Karpas-422 (cell line): ENCODE measurements at regions not wholly inside any gene's neighbourhood (a gene's known extent, or its start where the extent isn't known, plus 50 kb on each side); places are given as distances from the start of the nearest gene placed in this dataset.
A peak's percentile ranks its signal among the peaks of the same experiment; 100 is the strongest.
"Not testable (repeated sequence)": the region's sequence is repeated elsewhere in the genome, so short reads cannot be mapped to it uniquely, and the experiment has no call there.

ENCODE experiments used
- DNase-seq: peaks from one replicate; pipeline ENCODE4 v3.0.0-alpha.2; 2015
- H2AFZ ChIP-seq: fragments of 200-600 bp; sonication (generic); 2 replicates; pipeline ENCODE4 v1.6.1; 2014; ENCODE audit warnings: antibody characterized with exemption, low read length, mixed read lengths
- H3K27ac ChIP-seq: fragments of 200-600 bp; sonication (generic); 2 replicates; pipeline ENCODE4 v1.5.1; 2014; ENCODE audit warnings: mild to moderate bottlenecking, low read length, moderate library complexity
- H3K27me3 ChIP-seq: fragments of 200-600 bp; sonication (generic); 2 replicates; pipeline ENCODE4 v1.6.1; 2014; ENCODE audit warnings: low read length, mixed read lengths
- H3K36me3 ChIP-seq: fragments of 200-600 bp; sonication (generic); 2 replicates; pipeline ENCODE4 v1.6.1; 2014; ENCODE audit warnings: low read length, mixed read lengths; ENCODE audit not compliant: insufficient read depth
- H3K4me1 ChIP-seq: fragments of 200-600 bp; sonication (generic); 2 replicates; pipeline ENCODE4 v1.6.1; 2014; ENCODE audit warnings: mild to moderate bottlenecking, low read length, mixed read lengths
- H3K4me2 ChIP-seq: fragments of 200-600 bp; sonication (generic); 2 replicates; pipeline ENCODE4 v1.6.1; 2014; ENCODE audit warnings: low read length, low read depth, mild to moderate bottlenecking; ENCODE audit not compliant: poor library complexity, severe bottlenecking
- H3K4me3 ChIP-seq: fragments of 200-600 bp; sonication (generic); 2 replicates; pipeline ENCODE4 v1.5.1; 2014; ENCODE audit warnings: mild to moderate bottlenecking, antibody characterized with exemption, low read length, mixed read lengths
- H3K79me2 ChIP-seq: fragments of 200-600 bp; sonication (generic); 2 replicates; pipeline ENCODE4 v1.6.1; 2014; ENCODE audit warnings: mild to moderate bottlenecking, low read length, mixed read lengths
- H3K9ac ChIP-seq: fragments of 200-600 bp; sonication (generic); 2 replicates; pipeline ENCODE4 v1.6.0; 2014; ENCODE audit warnings: low read length
- H3K9me2 ChIP-seq: fragments of 200-600 bp; sonication (generic), shearing (Covaris generic); replicated peaks from 2 replicates; pipeline ENCODE4 v1.6.0; 2014; ENCODE audit warnings: mild to moderate bottlenecking, low read length, moderate library complexity; ENCODE audit not compliant: insufficient read depth
- H3K9me3 ChIP-seq: fragments of 300-700, 200-600 bp; sonication (generic); 2 replicates; pipeline ENCODE4 v1.6.1; 2014; ENCODE audit warnings: low read length, mixed read lengths
- H4K20me1 ChIP-seq: fragments of 200-600 bp; sonication (generic); 2 replicates; pipeline ENCODE4 v1.6.1; 2014; ENCODE audit warnings: mild to moderate bottlenecking, antibody characterized with exemption, low read length, low read depth; ENCODE audit not compliant: insufficient read depth

DNA sequence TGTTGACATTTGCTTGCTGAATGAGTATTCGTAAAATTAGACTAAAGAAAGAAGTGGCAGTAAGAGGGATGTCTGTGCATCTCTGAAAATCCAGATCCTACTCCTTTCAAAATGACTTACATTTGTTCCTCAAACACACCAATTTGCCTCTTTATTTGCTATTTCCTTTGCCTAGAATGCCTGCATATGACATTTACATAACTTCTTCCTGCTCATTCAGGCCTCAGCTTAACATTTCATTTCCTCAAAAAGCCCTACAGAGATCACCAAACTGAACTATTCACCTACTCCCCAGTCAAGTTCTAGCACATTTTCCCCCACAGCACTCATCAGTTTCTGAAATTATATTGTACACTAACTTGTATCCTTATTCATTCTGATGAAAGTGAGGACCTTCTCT lies 907.2 kb downstream of the LRFN5 start:
- H3K27ac ChIP-seq, result no peak overlapping the region

DNA sequence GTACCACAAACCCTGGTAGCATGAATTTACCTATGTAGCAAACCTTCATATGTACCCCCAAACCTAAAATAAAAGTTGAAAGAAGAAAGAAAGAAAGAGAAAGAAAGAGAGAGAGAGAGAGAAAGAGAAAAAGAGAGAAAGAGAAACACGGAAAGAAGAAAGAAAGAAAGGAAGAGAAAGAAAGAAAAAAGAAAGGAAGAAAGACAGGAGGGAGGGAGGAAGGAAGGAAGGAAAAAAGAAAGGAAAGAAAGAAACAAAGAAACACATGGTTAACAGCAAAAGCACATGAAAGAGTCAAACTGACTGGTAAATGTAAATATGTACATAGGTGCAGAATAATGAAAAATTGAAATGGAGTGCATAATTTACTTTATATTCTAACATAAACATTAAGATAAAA lies 903.4 kb downstream of the LRFN5 start:
- Histone ChIP-seq H2AFZ (no peak overlapping the region), H4K20me1 (no peaks in the 10 kb centered on the region), H3K79me2 (no peaks in the 10 kb centered on the region), H3K4me1 (peaks cover 7% of the 10 kb centered on the region; the same call in 1 of the 2 replicates), H3K36me3 (no peaks in the 10 kb centered on the region), H3K27me3 (no peaks in the 10 kb centered on the region), H3K4me3 (no peak overlapping the region), H3K9ac (no peak overlapping the region), H3K9me3 (peaks cover 6% of the 10 kb centered on the region), H3K4me2 (no peak overlapping the region), H3K9me2 (no peaks in the 10 kb centered on the region), H3K27ac (no peak overlapping the region)
- no peak for DNase-seq

More for the DNA sequence above, 907.2 kb downstream of the LRFN5 start:
- H3K4me2 ChIP-seq, result no peak overlapping the region
- peak overlapping the region; percentile 86 for H2AFZ ChIP-seq
- no peaks in the 10 kb centered on the region for H4K20me1 ChIP-seq
- no peaks in the 10 kb centered on the region for H3K36me3 ChIP-seq
- H3K4me3 ChIP-seq, result no peak overlapping the region
- peaks cover 8% of the 10 kb centered on the region for H3K9me3 ChIP-seq
- H3K9me2 ChIP-seq, result no peaks in the 10 kb centered on the region
- no peaks in the 10 kb centered on the region for H3K27me3 ChIP-seq
- H3K79me2 ChIP-seq, result no peaks in the 10 kb centered on the region
- no peak overlapping the region for H3K9ac ChIP-seq
- peaks cover 7% of the 10 kb centered on the region; the same call in 1 of the 2 replicates for H3K4me1 ChIP-seq
- no peak for DNase-seq

DNA sequence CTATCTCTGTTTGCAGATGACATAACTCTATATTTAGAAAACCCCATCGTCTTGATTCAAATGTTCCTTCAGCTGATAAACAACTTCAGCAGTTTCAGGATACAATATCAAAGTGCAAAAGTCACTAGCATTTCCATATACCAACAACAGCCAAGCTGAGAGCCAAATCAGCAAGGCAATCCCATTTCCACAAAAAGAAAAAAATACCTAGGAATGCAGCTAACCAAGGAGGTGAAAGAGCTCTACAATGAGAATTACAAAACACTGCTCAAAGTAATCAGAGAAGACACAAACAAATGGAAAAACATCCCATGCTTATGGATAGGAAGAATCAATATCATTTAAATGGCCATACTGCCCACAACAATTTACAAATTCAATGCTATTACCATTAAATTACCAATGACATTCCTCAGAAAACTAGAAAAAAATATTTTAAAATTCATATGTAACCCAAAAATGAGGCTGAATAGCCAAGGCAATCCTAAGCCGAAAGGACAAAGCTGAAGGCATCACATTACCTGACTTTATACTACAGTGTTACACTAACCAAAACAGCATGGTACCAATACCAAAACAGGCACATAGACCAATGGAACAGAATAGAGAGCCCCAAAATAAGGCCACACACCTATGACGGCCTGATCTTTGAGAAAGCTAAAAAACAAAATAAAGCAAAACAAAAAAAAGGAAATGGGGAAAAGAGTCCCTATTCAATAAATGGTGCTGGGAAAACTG lies 901.7 kb downstream of the LRFN5 start:
- no peaks in the 10 kb centered on the region for H4K20me1 ChIP-seq
- no peak overlapping the region for H2AFZ ChIP-seq

DNA sequence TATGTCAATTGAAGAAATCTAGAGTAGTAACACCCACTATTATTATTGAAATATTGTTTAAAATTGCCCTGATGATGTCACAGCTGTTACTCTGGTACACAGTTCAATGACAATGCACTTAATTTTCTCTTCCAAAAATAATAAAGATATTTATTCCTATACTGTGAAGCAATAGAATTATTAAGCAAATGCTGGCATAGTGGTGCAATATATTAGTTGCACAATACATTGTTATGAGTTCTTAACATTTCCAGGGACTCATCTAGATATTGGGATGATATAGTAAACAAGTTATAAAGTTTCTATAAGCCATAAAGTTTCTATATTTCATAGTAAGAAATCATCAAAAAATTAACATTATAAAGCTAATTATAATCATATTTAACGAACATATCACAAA lies 897.8 kb downstream of the LRFN5 start:
- Histone ChIP-seq H3K9me3 (peaks cover 6% of the 10 kb centered on the region), H3K9me2 (no peaks in the 10 kb centered on the region), H3K27me3 (no peaks in the 10 kb centered on the region), H2AFZ (peak overlapping the region; percentile 35; the same call in 1 of the 2 replicates), H3K36me3 (no peaks in the 10 kb centered on the region), H4K20me1 (no peaks in the 10 kb centered on the region), H3K79me2 (no peaks in the 10 kb centered on the region), H3K9ac (no peak overlapping the region), H3K4me2 (no peak overlapping the region), H3K4me1 (no peaks in the 10 kb centered on the region), H3K27ac (no peak overlapping the region), H3K4me3 (no peak overlapping the region)
- DNase-seq, result no peak

More for the DNA sequence above, 901.7 kb downstream of the LRFN5 start:
- Histone ChIP-seq H3K9me3 (peaks cover 6% of the 10 kb centered on the region), H3K36me3 (no peaks in the 10 kb centered on the region), H3K9me2 (no peaks in the 10 kb centered on the region), H3K4me3 (no peak overlapping the region), H3K27me3 (no peaks in the 10 kb centered on the region), H3K4me1 (no peaks in the 10 kb centered on the region), H3K4me2 (no peak overlapping the region), H3K9ac (no peak overlapping the region), H3K79me2 (no peaks in the 10 kb centered on the region), H3K27ac (no peak overlapping the region)
- no peak for DNase-seq

DNA sequence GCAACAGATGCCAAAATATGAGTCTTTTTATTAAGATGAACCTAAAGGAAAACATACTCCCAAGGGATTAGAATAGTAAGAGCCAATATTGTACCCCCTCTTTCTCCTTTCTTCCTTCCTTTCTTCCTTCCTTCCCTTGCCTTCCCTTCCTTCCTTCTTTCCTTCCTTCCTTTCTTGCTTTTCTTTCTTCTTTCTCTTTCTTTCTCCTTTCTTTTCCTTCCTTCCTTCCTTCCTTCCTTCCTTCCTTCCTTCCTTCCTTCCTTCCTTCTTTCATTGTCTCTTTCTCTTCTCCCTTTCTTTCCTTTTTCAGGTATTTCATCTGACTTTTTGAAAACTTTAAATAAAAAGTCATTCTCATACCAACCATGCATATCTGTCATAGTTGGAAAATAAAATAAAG lies 892.5 kb downstream of the LRFN5 start:
- no peaks in the 10 kb centered on the region for H3K9me2 ChIP-seq
- no peak overlapping the region for H3K4me3 ChIP-seq
- H3K27ac ChIP-seq, result no peak overlapping the region
- no peaks in the 10 kb centered on the region for H4K20me1 ChIP-seq
- H3K9ac ChIP-seq, result no peak overlapping the region
- no peaks in the 10 kb centered on the region for H3K9me3 ChIP-seq
- no peaks in the 10 kb centered on the region for H3K79me2 ChIP-seq
- H2AFZ ChIP-seq, result no peak overlapping the region
- no peaks in the 10 kb centered on the region for H3K4me1 ChIP-seq
- DNase-seq, result no peak
- H3K4me2 ChIP-seq, result no peak overlapping the region
- no peaks in the 10 kb centered on the region for H3K27me3 ChIP-seq
- H3K36me3 ChIP-seq, result no peaks in the 10 kb centered on the region

DNA sequence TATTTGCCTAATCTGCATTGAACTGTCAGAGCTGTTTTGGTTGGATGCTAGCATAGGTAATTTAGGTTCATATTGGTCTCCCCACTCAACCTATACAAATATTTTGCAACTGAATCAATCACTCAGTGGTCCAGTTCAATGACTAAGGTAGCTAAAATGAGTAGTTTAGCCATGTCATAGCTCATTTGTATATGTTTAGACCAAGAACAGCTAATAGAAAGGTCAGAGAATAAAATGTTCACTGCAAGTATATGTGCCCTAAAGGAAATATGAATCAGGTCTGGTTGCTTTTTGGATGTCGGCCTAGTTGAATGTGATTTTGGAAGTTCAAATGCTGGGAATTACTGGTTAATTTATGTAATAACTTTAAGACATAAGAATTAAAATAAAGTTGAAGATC lies 883.9 kb downstream of the LRFN5 start:
- H3K9me2 ChIP-seq, result no peaks in the 10 kb centered on the region
- no peaks in the 10 kb centered on the region for H3K9me3 ChIP-seq
- H3K4me1 ChIP-seq, result no peaks in the 10 kb centered on the region
- peak overlapping the region; percentile 16; the same call in 1 of the 2 replicates for H2AFZ ChIP-seq
- no peak overlapping the region for H3K4me3 ChIP-seq
- H3K27ac ChIP-seq, result no peak overlapping the region
- no peaks in the 10 kb centered on the region for H3K27me3 ChIP-seq
- H3K4me2 ChIP-seq, result no peak overlapping the region
- H4K20me1 ChIP-seq, result no peaks in the 10 kb centered on the region
- H3K9ac ChIP-seq, result no peak overlapping the region
- no peaks in the 10 kb centered on the region for H3K79me2 ChIP-seq
- H3K36me3 ChIP-seq, result no peaks in the 10 kb centered on the region
- no peak for DNase-seq

DNA sequence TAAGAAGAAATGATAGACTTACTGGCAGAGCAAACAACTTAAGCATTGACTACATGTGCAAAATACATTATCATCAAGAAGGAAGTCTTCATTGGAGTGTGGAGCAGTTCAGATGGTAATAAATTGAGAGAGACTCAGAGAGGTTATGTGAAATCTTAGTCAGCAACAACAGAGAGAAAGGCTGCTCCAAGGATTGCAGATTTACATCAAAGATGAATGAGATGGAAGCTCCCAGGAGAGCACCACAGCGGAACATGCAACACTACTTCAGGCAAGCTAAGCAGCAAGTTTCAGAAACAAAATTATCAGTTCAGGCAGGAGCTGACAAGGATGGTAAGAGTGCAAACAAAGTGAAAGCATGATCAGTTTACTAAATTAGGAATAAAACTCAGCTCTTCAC lies 882.3 kb downstream of the LRFN5 start:
- Histone ChIP-seq H3K4me1 (no peaks in the 10 kb centered on the region), H3K9ac (no peak overlapping the region)

DNA sequence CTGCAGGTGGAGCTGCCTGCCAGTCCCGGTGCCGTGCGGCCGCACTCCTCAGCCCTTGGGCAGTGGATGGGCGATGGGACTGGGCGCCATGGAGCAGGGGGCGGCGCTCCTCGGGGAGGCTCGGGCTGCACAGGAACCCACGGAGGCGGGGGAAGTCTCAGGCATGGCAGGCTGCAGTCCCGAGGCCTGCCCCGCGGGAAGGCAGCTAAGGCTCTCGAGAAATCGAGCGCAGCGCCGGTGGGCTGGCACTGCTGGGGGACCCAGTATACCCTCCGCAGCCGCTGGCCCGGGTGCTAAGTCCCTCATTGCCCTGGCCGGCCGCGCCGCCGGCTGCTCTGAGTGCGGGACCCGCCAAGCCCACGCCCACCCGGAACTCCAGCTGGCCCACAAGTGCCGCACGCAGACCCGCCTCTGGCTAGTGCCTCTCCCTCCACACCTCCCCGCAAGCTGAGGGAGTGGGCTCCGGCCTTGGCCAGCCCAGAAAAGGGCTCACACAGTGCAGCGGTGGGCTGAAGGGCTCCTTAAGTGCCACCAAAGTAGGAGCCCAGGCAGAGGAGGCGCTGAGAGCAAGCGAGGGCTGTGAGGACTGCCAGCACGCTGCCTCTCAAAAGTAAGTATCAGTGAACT lies 875.8 kb downstream of the LRFN5 start:
- H3K36me3 ChIP-seq, H4K20me1 ChIP-seq, H3K4me1 ChIP-seq, H3K4me2 ChIP-seq, DNase-seq, H3K9me3 ChIP-seq, H3K79me2 ChIP-seq, H3K27me3 ChIP-seq, H2AFZ ChIP-seq, H3K4me3 ChIP-seq, H3K9me2 ChIP-seq, H3K27ac ChIP-seq, H3K9ac ChIP-seq: not testable (repeated sequence)

More for the DNA sequence above, 882.3 kb downstream of the LRFN5 start:
- DNase-seq, result no peak
- H3K27ac ChIP-seq, result no peak overlapping the region
- peak overlapping the region; percentile 93 for H2AFZ ChIP-seq
- no peaks in the 10 kb centered on the region for H3K79me2 ChIP-seq
- no peaks in the 10 kb centered on the region for H3K36me3 ChIP-seq
- no peaks in the 10 kb centered on the region for H3K9me2 ChIP-seq
- no peak overlapping the region for H3K4me2 ChIP-seq
- H3K4me3 ChIP-seq, result no peak overlapping the region
- no peaks in the 10 kb centered on the region for H4K20me1 ChIP-seq
- H3K9me3 ChIP-seq, result no peaks in the 10 kb centered on the region
- H3K27me3 ChIP-seq, result no peaks in the 10 kb centered on the region
